ENCODE measurements at regions not wholly inside any gene's neighbourhood (a gene's known extent, or its start where the extent isn't known, plus 50 kb on each side); places are given as distances from the start of the nearest gene placed in this dataset.

DNA sequence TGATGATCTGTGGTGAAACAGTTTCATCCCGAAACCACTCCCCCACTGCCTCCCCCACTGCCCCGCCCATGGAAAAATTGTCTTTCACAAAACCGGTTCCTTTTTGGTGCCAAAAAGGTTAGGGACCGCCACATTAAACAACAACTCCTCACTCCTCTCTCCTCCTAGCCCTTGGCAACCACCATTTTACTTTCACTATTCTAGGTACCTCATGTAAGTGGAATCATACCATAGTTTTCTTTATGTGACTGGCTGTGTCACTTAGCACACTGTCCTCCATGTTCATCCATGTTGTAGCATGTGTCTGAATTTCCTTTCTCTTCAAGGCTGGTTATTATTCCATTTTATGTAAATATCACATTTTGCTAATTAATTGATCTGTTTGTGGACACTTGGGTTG, 99.3 kb downstream of the UTRN start:
- TF ChIP-seq JUND (IDR thresholded peaks at IDR 0.05), result no peak
- TF ChIP-seq CTCF (IDR thresholded peaks at IDR 0.05; ENCODE audit: low read depth, low read length, missing input control), result no peak
- TF ChIP-seq FOXA1 (IDR thresholded peaks at IDR 0.05), result no peak
- no peak for TF ChIP-seq MAX (IDR thresholded peaks at IDR 0.05)
- no peak for TF ChIP-seq RAD21 (IDR thresholded peaks at IDR 0.05)
- TF ChIP-seq YY1 (IDR thresholded peaks at IDR 0.05), result no peak
- TF ChIP-seq TAF1 (conservative IDR thresholded peaks at IDR 0.05), result no peak
- TF ChIP-seq REST (IDR thresholded peaks at IDR 0.05), result no peak
- TF ChIP-seq EGR1 (IDR thresholded peaks at IDR 0.05; ENCODE audit: low read depth in 2 of 2), result no peak
- no peak for TF ChIP-seq GABPA (IDR thresholded peaks at IDR 0.05 in 1 of 2, conservative IDR thresholded peaks at IDR 0.05 in 1 of 2)
- no peak for TF ChIP-seq SP1 (IDR thresholded peaks at IDR 0.05)
- no peak for TF ChIP-seq ATF3 (IDR thresholded peaks at IDR 0.05)
- no peak for TF ChIP-seq RXRA (IDR thresholded peaks at IDR 0.05)

All from liver (tissue), 3 donors.